CD8-positive, alpha-beta memory T cell (primary cell): ENCODE measurements at regions not wholly inside any gene's neighbourhood (a gene's known extent, or its start where the extent isn't known, plus 50 kb on each side); places are given as distances from the start of the nearest gene placed in this dataset.

ENCODE experiments used
- CTCF ChIA-PET: fragments of 350-600 bp; sonication (Branson Sonifier 250); formaldehyde crosslinking; loops from one replicate; lab custom pipeline; 2021; ENCODE audit warnings: antibody characterized with exemption; lab: Charles Lee
- POLR2A ChIA-PET: fragments of 350-600 bp; sonication (Branson Sonifier 250); formaldehyde crosslinking; loops from one replicate; lab custom pipeline; 2021; ENCODE audit warnings: antibody characterized with exemption; lab: Charles Lee
- DNase-seq, 5 donors: peaks; one replicate each; pipeline versions ENCODE4 v3.0.0 to v3.0.0-alpha.2; 2020 to 2022; ENCODE audit warnings: mixed read lengths in 1 of 5
- H3K27ac ChIP-seq: one replicate; pipeline ENCODE4 v1.7.0; 2013; ENCODE audit warnings: low read depth, mild to moderate bottlenecking, low read length, moderate library complexity
- H3K27me3 ChIP-seq: 2 replicates; pipeline ENCODE4 v1.7.0; 2013; ENCODE audit warnings: low read length, mild to moderate bottlenecking; ENCODE audit not compliant: insufficient read depth, poor library complexity, severe bottlenecking
- H3K36me3 ChIP-seq: 2 replicates; pipeline ENCODE4 v1.7.0; 2013; ENCODE audit warnings: mild to moderate bottlenecking, low read length, moderate library complexity; ENCODE audit not compliant: insufficient read depth
- H3K4me1 ChIP-seq: 2 replicates; pipeline ENCODE4 v1.7.0; 2013; ENCODE audit warnings: mild to moderate bottlenecking, low read length, moderate library complexity; ENCODE audit not compliant: insufficient read depth
- H3K4me3 ChIP-seq: 2 replicates; pipeline ENCODE4 v1.7.0; 2013; ENCODE audit warnings: mild to moderate bottlenecking, low read length
- H3K9me3 ChIP-seq: 2 replicates; pipeline ENCODE4 v1.7.0; 2013; ENCODE audit warnings: mild to moderate bottlenecking, low read length
- H3K27ac Mint-ChIP-seq, 8 donors: one replicate each; pipeline ENCODE4 v1.8.0; 2020 to 2021; ENCODE audit warnings: mixed read lengths in 8 of 8, mild to moderate bottlenecking in 6 of 8, inconsistent platforms in 3 of 8, moderate library complexity in 3 of 8
- H3K27me3 Mint-ChIP-seq, 2 donors: one replicate each; pipeline ENCODE4 v1.8.0; 2020 to 2021; ENCODE audit warnings: mixed read lengths in 2 of 2, mild to moderate bottlenecking in 1 of 2, moderate library complexity in 1 of 2
- H3K36me3 Mint-ChIP-seq, 3 donors: one replicate each; pipeline ENCODE4 v1.8.0; 2020 to 2021; ENCODE audit warnings: mixed read lengths in 3 of 3, inconsistent platforms in 1 of 3, mild to moderate bottlenecking in 1 of 3
- H3K4me1 Mint-ChIP-seq, 3 donors: one replicate each; pipeline ENCODE4 v1.8.0; 2020 to 2021; ENCODE audit warnings: mixed read lengths in 3 of 3, inconsistent platforms in 1 of 3, mild to moderate bottlenecking in 1 of 3
- H3K4me3 Mint-ChIP-seq, 7 donors: one replicate each; pipeline ENCODE4 v1.8.0; 2020 to 2021; ENCODE audit warnings: mixed read lengths in 7 of 7, mild to moderate bottlenecking in 6 of 7, moderate library complexity in 4 of 7, inconsistent platforms in 2 of 7
- H3K9me3 Mint-ChIP-seq, 5 donors: one replicate each; pipeline ENCODE4 v1.8.0; 2020 to 2022; ENCODE audit warnings: mixed read lengths in 5 of 5, mild to moderate bottlenecking in 3 of 5, moderate library complexity in 2 of 5, inconsistent platforms in 1 of 5

DNA sequence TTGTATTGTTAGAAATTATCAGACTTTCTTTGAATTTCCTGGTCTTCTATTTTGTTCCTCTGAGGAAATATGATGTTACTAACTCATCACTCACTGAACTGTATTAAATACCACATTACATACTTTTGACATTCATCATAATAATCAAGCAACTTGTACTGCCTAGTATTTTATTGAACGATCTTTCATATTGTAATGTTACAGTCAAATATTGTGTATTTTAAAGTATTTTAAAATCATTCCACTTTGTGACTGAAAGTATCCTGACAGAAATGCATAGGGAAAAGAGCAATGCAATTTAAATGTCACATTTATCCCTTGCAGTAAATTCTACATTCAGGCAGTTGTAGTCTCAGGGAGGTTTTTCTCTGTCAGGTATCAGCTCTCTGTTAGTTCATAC lies 1557.4 kb downstream of the CDH8 start:
- CTCF ChIA-PET: no interaction called here
- Mint-ChIP-seq H3K27ac (no peak overlapping the region), H3K9me3 (peaks cover 8 to 35% (median 14%) of the 10 kb centered on the region in 5 donors), H3K4me3 (no peak overlapping the region), H3K36me3 (no peaks in the 10 kb centered on the region), H3K27me3 (no peaks in the 10 kb centered on the region), H3K4me1 (no peaks in the 10 kb centered on the region)
- DNase-seq: no peak
- Histone ChIP-seq H3K27me3 (no peaks in the 10 kb centered on the region), H3K9me3 (no peaks in the 10 kb centered on the region), H3K4me1 (no peaks in the 10 kb centered on the region), H3K4me3 (no peak overlapping the region), H3K27ac (no peak overlapping the region), H3K36me3 (no peaks in the 10 kb centered on the region)
- POLR2A ChIA-PET: no interaction called here

DNA sequence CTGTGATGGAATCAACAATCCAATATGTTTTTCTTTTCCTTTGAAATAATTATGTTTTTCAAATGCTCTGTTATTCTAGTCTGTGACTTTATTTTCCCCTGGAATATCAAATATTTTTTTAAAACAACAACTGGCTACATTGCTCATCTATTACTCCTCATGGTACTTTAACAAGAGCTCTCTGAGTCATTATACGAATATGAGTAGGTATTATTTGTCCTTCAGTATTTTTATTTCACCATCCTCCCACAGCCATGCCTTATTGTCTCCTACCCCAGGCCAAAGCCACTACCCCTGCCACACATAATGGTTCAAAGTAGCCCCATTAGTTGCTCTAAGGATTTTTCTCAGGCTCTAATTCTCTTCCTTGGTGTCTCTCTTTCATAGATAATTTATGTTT lies 1572.3 kb downstream of the CDH8 start:
- Mint-ChIP-seq H3K9me3 (peaks cover 11 to 43% (median 32%) of the 10 kb centered on the region in 5 donors), H3K4me3 (no peak overlapping the region), H3K4me1 (no peaks in the 10 kb centered on the region), H3K27ac (no peak overlapping the region), H3K36me3 (no peaks in the 10 kb centered on the region), H3K27me3 (no peaks in the 10 kb centered on the region)
- Histone ChIP-seq H3K27me3 (no peaks in the 10 kb centered on the region), H3K4me3 (no peak overlapping the region), H3K27ac (no peak overlapping the region), H3K4me1 (no peaks in the 10 kb centered on the region), H3K9me3 (no peaks in the 10 kb centered on the region), H3K36me3 (no peaks in the 10 kb centered on the region)
- CTCF ChIA-PET: no interaction called here
- POLR2A ChIA-PET: no interaction called here
- no peak for DNase-seq

DNA sequence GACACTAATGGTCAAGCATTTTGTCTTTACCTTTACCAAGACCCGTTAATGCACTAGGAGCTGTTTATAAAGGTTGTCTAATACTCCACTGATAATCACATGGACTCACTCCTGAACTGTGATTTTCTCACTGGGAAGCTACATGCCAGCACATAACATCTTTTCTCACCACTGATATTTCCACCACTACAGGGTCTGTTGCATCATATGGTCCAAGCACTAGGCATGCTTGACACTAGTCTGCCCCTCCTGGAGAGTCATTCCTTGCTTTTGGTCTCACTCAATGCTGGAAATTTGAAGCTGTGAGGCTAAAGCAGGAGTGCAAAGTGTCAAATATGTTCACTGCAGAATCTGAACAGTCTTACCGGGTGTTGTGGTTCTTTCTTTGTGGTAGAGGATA lies 1576.8 kb downstream of the CDH8 start:
- Mint-ChIP-seq H3K9me3 (peaks cover 19 to 38% (median 21%) of the 10 kb centered on the region in 5 donors), H3K27me3 (no peaks in the 10 kb centered on the region), H3K27ac (no peak overlapping the region), H3K4me3 (no peak overlapping the region), H3K4me1 (no peaks in the 10 kb centered on the region), H3K36me3 (no peaks in the 10 kb centered on the region)
- Histone ChIP-seq H3K4me3 (no peak overlapping the region), H3K27ac (no peak overlapping the region), H3K4me1 (no peaks in the 10 kb centered on the region), H3K27me3 (no peaks in the 10 kb centered on the region), H3K36me3 (no peaks in the 10 kb centered on the region), H3K9me3 (no peaks in the 10 kb centered on the region)
- POLR2A ChIA-PET: no interaction called here
- no peak for DNase-seq
- CTCF ChIA-PET: no interaction called here

DNA sequence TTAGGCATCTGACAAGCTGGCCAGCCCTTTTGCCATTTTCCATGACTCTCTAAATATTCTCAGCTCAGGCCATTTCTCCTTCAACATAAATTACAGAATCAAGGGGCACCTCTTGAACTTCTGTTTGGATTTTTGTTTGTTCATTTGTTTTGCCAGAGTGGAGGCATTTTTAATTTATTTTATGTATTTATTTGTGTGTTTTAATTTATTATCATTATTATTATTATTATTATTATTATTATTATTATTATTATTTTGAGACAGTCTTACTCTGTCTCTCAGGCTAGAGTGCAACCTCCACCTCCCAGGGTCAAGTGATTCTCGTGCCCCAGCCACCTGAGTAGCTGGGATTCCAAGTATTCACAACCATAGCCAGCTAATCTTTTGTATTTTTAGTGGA lies 1578.0 kb downstream of the CDH8 start:
- Histone ChIP-seq H3K4me3 (no peak overlapping the region), H3K4me1 (no peaks in the 10 kb centered on the region), H3K27me3 (no peaks in the 10 kb centered on the region), H3K36me3 (no peaks in the 10 kb centered on the region), H3K27ac (no peak overlapping the region), H3K9me3 (no peaks in the 10 kb centered on the region)
- no peak for DNase-seq
- Mint-ChIP-seq H3K27me3 (no peaks in the 10 kb centered on the region), H3K27ac (no peak overlapping the region), H3K4me1 (no peaks in the 10 kb centered on the region), H3K9me3 (peaks cover 14 to 37% (median 21%) of the 10 kb centered on the region in 5 donors), H3K4me3 (no peak overlapping the region), H3K36me3 (no peaks in the 10 kb centered on the region)
- POLR2A ChIA-PET: no interaction called here
- CTCF ChIA-PET: no interaction called here

DNA sequence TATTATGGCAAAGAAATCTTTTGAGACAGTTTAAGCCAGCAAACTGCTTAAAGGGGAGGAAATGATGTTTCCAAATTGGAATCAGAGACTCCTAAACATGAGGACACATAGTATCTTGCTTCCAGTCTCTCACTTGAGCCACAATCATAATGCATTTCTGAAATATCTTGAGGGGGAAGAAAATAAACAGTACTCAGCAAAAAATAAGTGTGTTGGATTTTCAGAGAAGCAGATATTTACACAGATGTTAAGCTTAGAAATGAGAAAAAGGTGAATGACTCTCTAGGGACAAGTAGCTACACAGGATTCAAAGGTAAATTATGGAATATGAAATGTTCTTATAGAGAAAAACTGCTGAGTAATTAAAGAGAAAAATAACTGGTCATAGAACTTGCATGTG lies 1583.6 kb downstream of the CDH8 start:
- POLR2A ChIA-PET: no interaction called here

DNA sequence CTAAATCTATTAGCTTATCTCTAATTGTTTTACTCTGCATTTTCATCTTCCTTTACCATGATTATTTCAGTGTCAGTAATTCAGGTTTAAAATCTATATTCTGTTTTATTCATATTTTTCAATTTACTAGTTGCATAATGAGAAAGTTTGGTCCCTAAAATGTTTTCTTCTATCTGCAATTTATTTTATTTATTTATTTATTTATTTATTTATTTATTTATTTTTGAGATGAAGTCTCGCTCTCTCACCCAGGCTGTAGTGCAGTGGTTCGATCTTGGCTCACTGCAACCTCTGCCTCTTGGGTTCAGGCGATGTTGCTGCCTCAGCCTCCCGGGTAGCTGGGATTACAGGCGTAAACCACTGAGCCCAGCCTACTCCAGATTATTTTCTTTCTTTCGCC lies 1597.3 kb downstream of the CDH8 start:
- H3K27me3 ChIP-seq: no peaks in the 10 kb centered on the region
- H3K9me3 ChIP-seq: no peaks in the 10 kb centered on the region
- ChIA-PET CTCF (no interaction called here), POLR2A (no interaction called here)
- no peaks in the 10 kb centered on the region for H3K4me1 Mint-ChIP-seq
- DNase-seq: no peak
- no peak overlapping the region for H3K27ac Mint-ChIP-seq
- no peak overlapping the region for H3K4me3 ChIP-seq
- H3K36me3 Mint-ChIP-seq: peaks cover 0 to 2% (median 0%) of the 10 kb centered on the region in 3 donors
- peaks cover 5 to 25% (median 14%) of the 10 kb centered on the region in 5 donors for H3K9me3 Mint-ChIP-seq
- H3K4me1 ChIP-seq: no peaks in the 10 kb centered on the region
- H3K27me3 Mint-ChIP-seq: no peaks in the 10 kb centered on the region
- H3K36me3 ChIP-seq: no peaks in the 10 kb centered on the region
- H3K27ac ChIP-seq: no peak overlapping the region
- H3K4me3 Mint-ChIP-seq: no peak overlapping the region

More for the DNA sequence above, 1583.6 kb downstream of the CDH8 start:
- H3K4me1 ChIP-seq: no peaks in the 10 kb centered on the region
- no peak overlapping the region for H3K27ac Mint-ChIP-seq
- no peaks in the 10 kb centered on the region for H3K27me3 Mint-ChIP-seq
- peaks cover 14 to 45% (median 32%) of the 10 kb centered on the region in 5 donors for H3K9me3 Mint-ChIP-seq
- H3K4me3 Mint-ChIP-seq: no peak overlapping the region
- no peaks in the 10 kb centered on the region for H3K4me1 Mint-ChIP-seq
- DNase-seq: no peak
- no peaks in the 10 kb centered on the region for H3K36me3 Mint-ChIP-seq
- H3K36me3 ChIP-seq: no peaks in the 10 kb centered on the region
- no peaks in the 10 kb centered on the region for H3K9me3 ChIP-seq
- no peak overlapping the region for H3K4me3 ChIP-seq
- H3K27ac ChIP-seq: no peak overlapping the region
- CTCF ChIA-PET: no interaction called here
- no peaks in the 10 kb centered on the region for H3K27me3 ChIP-seq

DNA sequence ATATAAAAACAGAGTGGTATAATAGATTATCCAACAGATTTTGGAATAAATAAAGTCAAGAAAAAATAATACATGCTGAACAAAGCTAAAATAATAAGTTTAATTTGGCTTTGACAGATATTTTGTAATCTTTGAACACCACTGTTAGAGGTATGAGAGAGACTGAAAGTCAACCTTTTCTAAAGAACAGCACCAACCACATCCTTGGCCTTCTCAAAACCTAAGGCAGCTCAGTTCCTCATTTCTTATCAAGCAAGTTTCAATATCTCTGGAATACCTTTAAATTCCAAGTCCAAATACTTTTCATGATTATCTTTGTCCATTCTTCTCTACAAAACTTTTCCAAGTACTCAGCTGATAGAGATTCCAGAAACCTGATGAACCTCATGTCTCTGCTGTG lies 1603.8 kb downstream of the CDH8 start:
- H3K9me3 Mint-ChIP-seq: peaks cover 6 to 43% (median 21%) of the 10 kb centered on the region in 5 donors
- no peaks in the 10 kb centered on the region for H3K27me3 Mint-ChIP-seq

DNA sequence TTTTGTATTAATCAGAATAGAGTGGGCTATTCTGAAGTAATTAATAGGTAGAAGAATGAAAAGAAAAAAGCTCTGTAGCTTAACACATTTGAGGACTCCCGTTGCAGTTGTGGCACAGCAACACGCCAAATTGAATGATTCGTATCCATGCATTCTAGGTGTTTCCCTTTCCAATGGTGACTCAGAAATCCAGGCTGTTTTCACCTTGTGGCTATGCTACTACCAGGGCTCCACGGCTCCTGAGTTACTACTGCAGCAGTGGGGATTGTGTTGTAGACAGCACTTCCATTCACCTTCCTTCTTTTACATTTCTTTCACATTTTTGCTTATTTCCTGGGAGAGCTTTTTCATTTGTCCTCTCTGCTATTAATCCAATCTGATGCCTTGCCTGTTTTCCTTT lies 1616.4 kb downstream of the CDH8 start:
- Mint-ChIP-seq H3K9me3 (peaks cover 16 to 49% (median 23%) of the 10 kb centered on the region in 5 donors), H3K27me3 (peaks cover 0 to 1% of the 10 kb centered on the region in 2 donors), H3K27ac (no peak overlapping the region), H3K4me1 (no peaks in the 10 kb centered on the region), H3K36me3 (no peaks in the 10 kb centered on the region), H3K4me3 (no peak overlapping the region)
- POLR2A ChIA-PET: no interaction called here
- Histone ChIP-seq H3K27ac (no peak overlapping the region), H3K9me3 (no peaks in the 10 kb centered on the region), H3K36me3 (no peaks in the 10 kb centered on the region), H3K27me3 (no peaks in the 10 kb centered on the region), H3K4me3 (no peak overlapping the region), H3K4me1 (no peaks in the 10 kb centered on the region)
- no peak for DNase-seq
- CTCF ChIA-PET: no interaction called here

More for the DNA sequence above, 1603.8 kb downstream of the CDH8 start:
- H3K27ac ChIP-seq: no peak overlapping the region
- CTCF ChIA-PET: no interaction called here
- Mint-ChIP-seq H3K36me3 (peaks cover 0 to 2% (median 0%) of the 10 kb centered on the region in 3 donors), H3K27ac (no peak overlapping the region), H3K4me1 (no peaks in the 10 kb centered on the region), H3K4me3 (no peak overlapping the region)
- POLR2A ChIA-PET: no interaction called here
- no peak overlapping the region for H3K4me3 ChIP-seq
- no peaks in the 10 kb centered on the region for H3K36me3 ChIP-seq
- DNase-seq: no peak
- H3K4me1 ChIP-seq: no peaks in the 10 kb centered on the region
- H3K27me3 ChIP-seq: no peaks in the 10 kb centered on the region
- no peaks in the 10 kb centered on the region for H3K9me3 ChIP-seq

DNA sequence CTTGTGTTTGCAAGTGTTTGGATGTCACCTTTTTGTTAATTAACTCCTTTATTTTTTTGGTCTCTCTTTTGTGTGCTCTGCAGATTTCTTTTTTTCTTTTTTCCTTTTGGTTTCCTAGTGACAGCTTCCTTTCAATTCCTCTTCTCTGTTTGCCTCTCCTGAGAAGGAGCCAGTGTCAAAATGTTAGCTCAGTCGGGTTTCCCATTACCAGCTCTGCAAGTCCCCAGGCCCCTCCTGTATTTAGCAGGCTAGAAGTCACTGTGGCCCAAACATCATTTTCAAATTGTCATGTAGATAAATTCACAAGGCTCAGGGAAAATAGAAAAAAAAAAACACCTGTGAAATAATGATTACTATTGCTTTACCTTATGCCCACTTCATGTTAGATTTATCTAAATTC lies 1621.6 kb downstream of the CDH8 start:
- Mint-ChIP-seq H3K4me1 (no peaks in the 10 kb centered on the region), H3K27ac (no peak overlapping the region), H3K4me3 (no peak overlapping the region), H3K27me3 (no peaks in the 10 kb centered on the region), H3K36me3 (no peaks in the 10 kb centered on the region), H3K9me3 (peaks cover 4 to 45% (median 17%) of the 10 kb centered on the region in 5 donors)
- Histone ChIP-seq H3K27me3 (no peaks in the 10 kb centered on the region), H3K4me3 (no peak overlapping the region), H3K36me3 (no peaks in the 10 kb centered on the region), H3K9me3 (no peaks in the 10 kb centered on the region), H3K27ac (no peak overlapping the region), H3K4me1 (no peaks in the 10 kb centered on the region)
- CTCF ChIA-PET: no interaction called here
- no peak for DNase-seq
- POLR2A ChIA-PET: no interaction called here
